Uterus (tissue), 3 donors: ENCODE measurements at regions not wholly inside any gene's neighbourhood (a gene's known extent, or its start where the extent isn't known, plus 50 kb on each side); places are given as distances from the start of the nearest gene placed in this dataset.

Source experiments
- DNase-seq, 2 donors: peaks; one replicate each; pipeline ENCODE4 v3.0.0-alpha.2; 2019 to 2020
- H3K27ac ChIP-seq, 2 donors: fragments of 200-600 bp; sonication (generic); 1 replicate in 1 of 2; 2 replicates in 1 of 2; pipeline ENCODE4 v1.5.1; 2016 to 2018
- H3K27me3 ChIP-seq, 2 donors: fragments of 200-600 bp; sonication (generic); one replicate each; pipeline ENCODE4 v1.5.1; 2018 to 2019; ENCODE audit warnings: control low read depth in 1 of 2
- H3K36me3 ChIP-seq, 2 donors: fragments of 200-600 bp; sonication (generic); one replicate each; pipeline ENCODE4 v1.5.1; 2019; ENCODE audit warnings: control low read depth in 1 of 2
- H3K4me1 ChIP-seq, 2 donors: fragments of 200-600 bp; sonication (generic); one replicate each; pipeline ENCODE4 v1.5.1; 2018 to 2019; ENCODE audit warnings: control low read depth in 1 of 2
- H3K4me3 ChIP-seq, 2 donors: fragments of 200-600 bp; sonication (generic); 1 replicate in 1 of 2; 2 replicates in 1 of 2; pipeline ENCODE4 v1.5.1; 2018 to 2019; ENCODE audit warnings: mild to moderate bottlenecking in 1 of 2
- H3K9me3 ChIP-seq, 2 donors: fragments of 200-600 bp; sonication (generic); one replicate each; pipeline ENCODE4 v1.5.1; 2019; ENCODE audit warnings: control low read depth in 1 of 2
- CTCF ChIP-seq, 4 experiments: fragments of 200-600 bp in 2 of 4; fragments of 450-650 bp in 2 of 4; sonication (generic) in 2 of 4; IDR thresholded peaks; one replicate each; pipeline ENCODE4 v1.5.1; 2016 to 2019; ENCODE audit warnings: antibody characterized with exemption in 4 of 4, mild to moderate bottlenecking in 2 of 4, moderate library complexity in 1 of 4
- POLR2A ChIP-seq, 2 donors: fragments of 450-650 bp; IDR thresholded peaks; one replicate each; pipeline ENCODE4 v1.6.1; 2016; ENCODE audit warnings: antibody characterized with exemption in 2 of 2, mild to moderate bottlenecking in 1 of 2, moderate library complexity in 1 of 2
- intact Hi-C: fragments of 100-400 bp; cut with DNase I; formaldehyde crosslinking; loops from one replicate; pipeline ENCODE4 v1.15.1; 2023; ENCODE audit warnings: low total_unique reads
- donor health status: DM: yes; HTN: yes; CAD: no.

DNA sequence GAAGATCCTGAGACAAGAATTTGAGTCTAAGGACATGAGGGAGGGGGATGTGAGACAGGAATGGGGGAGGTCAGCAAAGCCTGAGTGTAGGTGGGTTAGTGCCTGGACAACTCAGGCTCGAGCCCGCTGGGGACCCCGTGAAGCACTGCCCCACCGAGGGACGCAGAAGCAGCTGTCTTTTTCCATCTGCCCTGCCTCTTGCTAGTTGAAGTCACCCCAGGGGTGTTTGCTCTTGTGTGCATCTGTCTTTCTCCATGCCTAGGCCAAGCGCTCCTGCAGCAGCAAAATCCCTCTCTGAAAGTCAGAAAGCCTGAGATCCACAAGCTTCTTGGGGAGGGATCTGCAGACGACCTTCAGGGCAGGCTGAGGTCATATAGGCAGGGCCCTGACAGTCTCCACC, 79.0 kb upstream of the CELF2 start:
- Histone ChIP-seq H3K27me3 (no peaks in the 10 kb centered on the region), H3K4me1 (no peaks in the 10 kb centered on the region), H3K36me3 (no peaks in the 10 kb centered on the region), H3K27ac (no peak overlapping the region), H3K4me3 (no peak overlapping the region), H3K9me3 (no peaks in the 10 kb centered on the region)
- intact Hi-C loops = no loop called here
- TF ChIP-seq CTCF (IDR thresholded peaks at IDR 0.05) (no peak), POLR2A (IDR thresholded peaks at IDR 0.05) (no peak)
- no peak for DNase-seq

- Histone ChIP-seq H3K9me3 (no peaks in the 10 kb centered on the region), H3K36me3 (no peaks in the 10 kb centered on the region), H3K27me3 (no peaks in the 10 kb centered on the region), H3K27ac (no peak overlapping the region), H3K4me1 (no peaks in the 10 kb centered on the region), H3K4me3 (no peak overlapping the region)
- intact Hi-C loops = no loop called here
- no peak for TF ChIP-seq POLR2A (IDR thresholded peaks at IDR 0.05)
- TF ChIP-seq CTCF (IDR thresholded peaks at IDR 0.05) = no peak
- DNase-seq = no peak
Measured at GRCh38 chr10:10941127-10941730, 76.4 kb upstream of the CELF2 start.

GRCh38 chr10:10942441-10942840, 75.2 kb upstream of the CELF2 start:
- intact Hi-C loops = no loop called here
- no peak for DNase-seq
- H3K36me3 ChIP-seq = no peaks in the 10 kb centered on the region
- H3K27me3 ChIP-seq = no peaks in the 10 kb centered on the region
- TF ChIP-seq CTCF (IDR thresholded peaks at IDR 0.05) = no peak
- TF ChIP-seq POLR2A (IDR thresholded peaks at IDR 0.05) = no peak
- no peaks in the 10 kb centered on the region for H3K4me1 ChIP-seq
- no peaks in the 10 kb centered on the region for H3K9me3 ChIP-seq
- H3K4me3 ChIP-seq = no peak overlapping the region
- no peak overlapping the region for H3K27ac ChIP-seq

DNA sequence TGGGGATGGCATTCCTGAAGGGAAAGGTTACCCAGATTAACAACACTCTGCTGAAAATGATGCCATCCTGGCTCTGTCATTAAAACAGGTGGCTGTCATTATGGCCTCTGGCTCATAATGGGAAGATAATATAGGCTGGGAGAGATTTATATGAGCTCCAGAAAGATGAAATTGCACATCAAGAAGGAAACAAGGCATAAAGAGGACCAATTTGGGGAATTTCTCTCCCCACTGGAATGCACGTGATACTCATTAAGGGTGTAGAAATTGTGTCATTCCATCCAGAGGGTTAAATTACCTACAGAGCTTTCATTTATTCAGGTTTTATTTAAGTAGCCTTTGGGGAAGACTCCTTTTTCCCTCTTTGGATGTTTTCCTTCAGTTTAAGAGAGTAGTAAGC, 71.6 kb upstream of the CELF2 start:
- no peak for DNase-seq
- TF ChIP-seq POLR2A (IDR thresholded peaks at IDR 0.05) (no peak), CTCF (IDR thresholded peaks at IDR 0.05) (no peak)
- H3K36me3 ChIP-seq = no peaks in the 10 kb centered on the region
- no peaks in the 10 kb centered on the region for H3K27me3 ChIP-seq
- no peak overlapping the region for H3K4me3 ChIP-seq
- no peaks in the 10 kb centered on the region for H3K4me1 ChIP-seq
- H3K27ac ChIP-seq = no peak overlapping the region
- intact Hi-C loops = no loop called here
- no peaks in the 10 kb centered on the region for H3K9me3 ChIP-seq

GRCh38 chr10:10946801-10947200, 70.9 kb upstream of the CELF2 start:
- intact Hi-C loops = no loop called here
- no peak overlapping the region for H3K27ac ChIP-seq
- no peak for TF ChIP-seq CTCF (IDR thresholded peaks at IDR 0.05)
- no peak for TF ChIP-seq POLR2A (IDR thresholded peaks at IDR 0.05)
- H3K36me3 ChIP-seq = no peaks in the 10 kb centered on the region
- no peaks in the 10 kb centered on the region for H3K9me3 ChIP-seq
- no peaks in the 10 kb centered on the region for H3K27me3 ChIP-seq
- no peak overlapping the region for H3K4me3 ChIP-seq
- DNase-seq = no peak
- H3K4me1 ChIP-seq = no peaks in the 10 kb centered on the region
